H1 (cell line): ENCODE measurements at regions not wholly inside any gene's neighbourhood (a gene's known extent, or its start where the extent isn't known, plus 50 kb on each side); places are given as distances from the start of the nearest gene placed in this dataset.

Experiments used
- CTCF ChIA-PET: fragments of 300-600 bp; sonication (Branson Sonifier 250); formaldehyde crosslinking; loops from one replicate; lab custom pipeline; 2021; ENCODE audit not compliant: partially characterized antibody; lab: Charles Lee
- POLR2A ChIA-PET: fragments of 300-600 bp; sonication (Branson Sonifier 250); formaldehyde crosslinking; loops from one replicate; lab custom pipeline; 2021; ENCODE audit warnings: inconsistent platforms; ENCODE audit not compliant: partially characterized antibody; lab: Charles Lee
- DNase-seq, 2 experiments: peaks; one replicate each; pipeline versions ENCODE4 v3.0.0 to v3.0.0-alpha.2; 2010 to 2022; ENCODE audit warnings: low spot score in 2 of 2, low read depth in 1 of 2, mixed read lengths in 1 of 2
- FAIRE-seq: peaks from 2 replicates; lab custom pipeline; 2011; peaks lifted over from hg19 to GRCh38; lab: Jason Lieb, UNC
- H2AFZ ChIP-seq: 2 replicates; pipeline ENCODE4 v1.8.1; 2012; ENCODE audit warnings: low read length, inconsistent platforms
- H2AK5ac ChIP-seq: 2 replicates; pipeline ENCODE4 v1.6.1; 2013; ENCODE audit warnings: low read depth, low read length
- H2BK120ac ChIP-seq: replicated peaks from 2 replicates; pipeline ENCODE3; 2013; ENCODE audit warnings: low read depth, low read length, inconsistent platforms
- H2BK12ac ChIP-seq: 2 replicates; pipeline ENCODE4 v1.6.1; 2013; ENCODE audit warnings: low read depth, low read length
- H2BK15ac ChIP-seq: 2 replicates; pipeline ENCODE4 v1.6.1; 2013; ENCODE audit warnings: low read length
- H2BK20ac ChIP-seq: 2 replicates; pipeline ENCODE4 v1.6.1; 2013; ENCODE audit warnings: low read length
- H2BK5ac ChIP-seq: 2 replicates; pipeline ENCODE4 v1.6.1; 2013; ENCODE audit warnings: low read depth, low read length
- H3K14ac ChIP-seq: 2 replicates; pipeline ENCODE4 v1.6.1; 2013; ENCODE audit warnings: inconsistent platforms; ENCODE audit not compliant: insufficient read length
- H3K18ac ChIP-seq: 2 replicates; pipeline ENCODE4 v1.6.1; 2013; ENCODE audit warnings: low read length; ENCODE audit errors: extremely low read depth
- H3K23ac ChIP-seq: 2 replicates; pipeline ENCODE4 v1.6.1; 2013; ENCODE audit warnings: inconsistent platforms; ENCODE audit not compliant: insufficient read length
- H3K23me2 ChIP-seq: 2 replicates; pipeline ENCODE4 v1.6.1; 2013; ENCODE audit warnings: low read depth, low read length
- H3K27ac ChIP-seq: 2 replicates; pipeline ENCODE4 v1.6.1; 2011; ENCODE audit warnings: low read depth, low read length, inconsistent platforms
- H3K27me3 ChIP-seq, 4 experiments: replicated peaks in 1 of 4; 1 replicate in 1 of 4; 2 replicates in 3 of 4; pipeline versions ENCODE4 v1.6.1 to v1.8.1; 2011 to 2013; ENCODE audit warnings: low read length in 3 of 4, mild to moderate bottlenecking in 3 of 4, inconsistent platforms in 2 of 4, mixed read lengths in 2 of 4, moderate library complexity in 1 of 4; ENCODE audit not compliant: control insufficient read depth in 3 of 4, insufficient read depth in 3 of 4; ENCODE audit errors: extremely low read depth in 1 of 4
- H3K36me3 ChIP-seq, 4 experiments: 2 replicates each; pipeline versions ENCODE4 v1.6.1 to v1.8.1; 2011 to 2013; ENCODE audit warnings: mild to moderate bottlenecking in 4 of 4, low read length in 3 of 4, moderate library complexity in 2 of 4, control low read depth in 1 of 4, inconsistent platforms in 1 of 4; ENCODE audit not compliant: insufficient read depth in 4 of 4, control insufficient read depth in 2 of 4
- H3K4ac ChIP-seq: replicated peaks from 2 replicates; pipeline ENCODE3; 2013; ENCODE audit warnings: low read length, low read depth, mixed read lengths, inconsistent platforms; ENCODE audit not compliant: insufficient read length
- H3K4me1 ChIP-seq, 4 experiments: replicated peaks in 1 of 4; 1 replicate in 1 of 4; 2 replicates in 3 of 4; pipeline versions ENCODE4 v1.6.1 to v1.8.1; 2011 to 2013; ENCODE audit warnings: low read length in 3 of 4, inconsistent platforms in 2 of 4, mixed read lengths in 1 of 4; ENCODE audit not compliant: insufficient read depth in 4 of 4, control insufficient read depth in 3 of 4
- H3K4me2 ChIP-seq, 2 experiments: 2 replicates each; pipeline versions ENCODE4 v1.6.1 to v1.8.1; 2011 to 2013; ENCODE audit warnings: low read depth in 2 of 2, low read length in 2 of 2, control low read depth in 1 of 2, inconsistent platforms in 1 of 2, mild to moderate bottlenecking in 1 of 2; ENCODE audit not compliant: insufficient read depth in 1 of 2
- H3K4me3 ChIP-seq, 4 experiments: fragments of 200-600, 300-600 bp in 1 of 4; sonication (generic), shearing (Covaris generic), sonication (Bioruptor Twin) in 1 of 4; 2 replicates each; pipeline versions ENCODE4 v1.5.1 to v1.8.1; 2011 to 2016; ENCODE audit warnings: low read length in 4 of 4, low read depth in 3 of 4, control low read depth in 2 of 4, inconsistent platforms in 2 of 4, mild to moderate bottlenecking in 2 of 4, mixed read lengths in 1 of 4, moderate library complexity in 1 of 4; ENCODE audit not compliant: insufficient read depth in 2 of 4; ENCODE audit errors: extremely low read depth in 1 of 4
- H3K56ac ChIP-seq: replicated peaks from 2 replicates; pipeline ENCODE3; 2013; ENCODE audit warnings: low read depth, mild to moderate bottlenecking, mixed read lengths, low read length, inconsistent platforms; ENCODE audit not compliant: insufficient read length
- H3K79me1 ChIP-seq: 2 replicates; pipeline ENCODE4 v1.6.1; 2013; ENCODE audit warnings: low read depth, low read length, control low read depth
- H3K79me2 ChIP-seq, 2 experiments: 2 replicates each; pipeline versions ENCODE4 v1.6.1 to v1.8.1; 2012 to 2013; ENCODE audit warnings: low read length in 2 of 2, mild to moderate bottlenecking in 2 of 2, inconsistent platforms in 1 of 2; ENCODE audit not compliant: insufficient read depth in 2 of 2, control insufficient read depth in 1 of 2
- H3K9ac ChIP-seq, 4 experiments: replicated peaks in 1 of 4; 1 replicate in 1 of 4; 2 replicates in 3 of 4; pipeline versions ENCODE4 v1.6.1 to v1.8.1; 2011 to 2013; ENCODE audit warnings: low read depth in 3 of 4, low read length in 3 of 4, control low read depth in 2 of 4, mild to moderate bottlenecking in 2 of 4, moderate library complexity in 2 of 4, inconsistent platforms in 1 of 4; ENCODE audit errors: extremely low read depth in 1 of 4
- H3K9me3 ChIP-seq, 2 experiments: 2 replicates each; pipeline versions ENCODE4 v1.6.1 to v1.8.1; 2012 to 2013; ENCODE audit warnings: mild to moderate bottlenecking in 2 of 2, moderate library complexity in 2 of 2, control low read depth in 1 of 2, inconsistent platforms in 1 of 2, low read depth in 1 of 2, low read length in 1 of 2, mixed read lengths in 1 of 2; ENCODE audit not compliant: insufficient read depth in 2 of 2
- H4K20me1 ChIP-seq, 2 experiments: replicated peaks in 1 of 2; 2 replicates each; pipeline versions ENCODE3 to v1.8.1; 2011 to 2013; ENCODE audit warnings: inconsistent platforms in 2 of 2, low read length in 2 of 2, mild to moderate bottlenecking in 1 of 2; ENCODE audit not compliant: insufficient read depth in 2 of 2, control insufficient read depth in 1 of 2
- H4K5ac ChIP-seq: 2 replicates; pipeline ENCODE4 v1.6.1; 2013; ENCODE audit warnings: low read length, low read depth, mixed read lengths, inconsistent platforms; ENCODE audit not compliant: insufficient read length
- H4K8ac ChIP-seq: 2 replicates; pipeline ENCODE4 v1.8.0; 2013; ENCODE audit warnings: mild to moderate bottlenecking, moderate library complexity, low read length, inconsistent platforms; ENCODE audit not compliant: insufficient read depth; ENCODE audit errors: extremely low read depth
- H4K91ac ChIP-seq: replicated peaks from 2 replicates; pipeline ENCODE3; 2013; ENCODE audit warnings: low read length, mixed read lengths, inconsistent platforms; ENCODE audit not compliant: insufficient read length
- HDAC2 ChIP-seq, 2 experiments: fragments of 300-600 bp in 1 of 2; sonication (generic) in 1 of 2; IDR thresholded peaks; 2 replicates each; pipeline ENCODE4 v1.6.1; 2011 to 2012; ENCODE audit warnings: low read depth in 2 of 2, low read length in 2 of 2, mild to moderate bottlenecking in 2 of 2, moderate library complexity in 2 of 2, borderline replicate concordance in 1 of 2, inconsistent platforms in 1 of 2
- PHF8 ChIP-seq: fragments of 200-600 bp; sonication (generic); conservative IDR thresholded peaks from 2 replicates; pipeline ENCODE4 v1.7.1; 2012; ENCODE audit warnings: low read depth, mild to moderate bottlenecking, inconsistent platforms, low read length, moderate library complexity
- SIN3A ChIP-seq, 2 experiments: IDR thresholded peaks in 1 of 2; conservative IDR thresholded peaks in 1 of 2; 2 replicates each; pipeline ENCODE4 v1.6.1; 2011 to 2012; ENCODE audit warnings: low read length in 2 of 2, improper control_type of control experiment in 1 of 2, low read depth in 1 of 2, mild to moderate bottlenecking in 1 of 2
- TEAD4 ChIP-seq: IDR thresholded peaks from 2 replicates; pipeline ENCODE4 v1.6.1; 2012; ENCODE audit warnings: low read depth, low read length, inconsistent platforms, mixed read lengths
- WGBS, 2 experiments: shearing (Covaris generic) in 1 of 2; methylation state at CpG; one replicate each; pipeline versions ENCODE4 v1.1.6 to v1.1.7; 2013 to 2015; ENCODE audit warnings: low lambda C conversion rate in 2 of 2, mixed read lengths in 2 of 2, inconsistent platforms in 1 of 2, low coverage in 1 of 2, missing lambda C conversion rate in 1 of 2; ENCODE audit not compliant: insufficient replicate concordance in 2 of 2, insufficient coverage in 1 of 2, insufficient read length in 1 of 2; ENCODE audit errors: extremely low coverage in 1 of 2, missing lambda C conversion rate in 1 of 2; 5-methylcytosine and 5-hydroxymethylcytosine counted together

DNA sequence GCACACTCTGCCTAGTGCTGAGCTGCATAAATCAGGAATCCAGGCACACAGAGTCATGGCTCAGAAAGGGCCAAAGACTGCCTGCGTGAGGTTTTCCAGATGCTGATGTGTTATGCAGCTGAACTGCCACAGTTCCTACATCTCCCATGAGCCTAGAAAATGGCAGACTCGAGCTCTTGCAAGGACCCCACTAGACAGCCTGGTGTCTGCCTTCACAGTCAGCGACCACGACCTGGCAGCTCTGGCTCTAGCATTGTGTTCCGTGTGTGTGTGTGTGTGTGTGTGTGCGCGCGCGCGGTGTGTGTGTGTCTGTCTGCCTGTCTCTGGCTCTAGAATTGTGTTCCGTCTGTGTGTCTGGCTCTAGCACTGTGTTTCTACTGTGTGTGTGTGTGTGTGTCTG is 203.6 kb upstream of the AGTR2 start:
- H2BK15ac ChIP-seq = no peak overlapping the region
- H2BK20ac ChIP-seq = no peak overlapping the region
- no peak overlapping the region for H4K8ac ChIP-seq
- no peak overlapping the region for H2BK120ac ChIP-seq
- H3K4ac ChIP-seq = no peak overlapping the region
- H3K36me3 ChIP-seq = no peaks in the 10 kb centered on the region
- no peak overlapping the region for H4K5ac ChIP-seq
- peaks cover 13 to 67% of the 10 kb centered on the region in 2 experiments for H3K79me2 ChIP-seq
- H3K4me3 ChIP-seq = peak overlapping the region in 2 of 4 experiments; percentile 89 to 92; a peak in 3 of 8 replicates
- H3K79me1 ChIP-seq = no peaks in the 10 kb centered on the region; the same call in 1 of the 2 replicates
- no peak overlapping the region for H3K56ac ChIP-seq
- no peaks in the 10 kb centered on the region for H3K9me3 ChIP-seq
- no peak overlapping the region for H3K18ac ChIP-seq
- H4K20me1 ChIP-seq = no peaks in the 10 kb centered on the region
- no peak overlapping the region for H3K14ac ChIP-seq
- WGBS, 2 experiments = 84% methylated on average over 11 of the region's 11 CpGs; no CpG with 5 or more reads in 1 of the 2 experiments
- TF ChIP-seq HDAC2 (IDR thresholded peaks at IDR 0.05; ENCODE audit: borderline replicate concordance in 1 of 2, low read depth in 2 of 2, low read length in 2 of 2) = no peak
- TF ChIP-seq TEAD4 = no peak
- TF ChIP-seq SIN3A (conservative IDR thresholded peaks at IDR 0.05 in 1 of 2, IDR thresholded peaks at IDR 0.05 in 1 of 2; ENCODE audit: low read depth in 1 of 2, low read length in 2 of 2) = no peak
- no peak for TF ChIP-seq PHF8
- no peak overlapping the region for H2BK5ac ChIP-seq
- no peak overlapping the region for H2BK12ac ChIP-seq
- no peak overlapping the region for H3K23ac ChIP-seq
- peak overlapping the region; percentile 33 to 83 for H3K4me2 ChIP-seq
- no peak overlapping the region for H3K27ac ChIP-seq
- H3K4me1 ChIP-seq = peaks cover 0 to 5% (median 4%) of the 10 kb centered on the region in 4 experiments; a peak in 2 of 7 replicates
- H4K91ac ChIP-seq = no peak overlapping the region
- DNase-seq = no peak
- FAIRE-seq = no peak
- ChIA-PET CTCF (interaction anchor here (0.6 kb wide), 1 partner anchor 22 kb away, joined by 3 read pairs; no protein-coding TSS in a partner anchor), POLR2A (interaction anchor here (0.7 kb wide), 1 partner anchor 552 kb away, joined by 3 read pairs; no protein-coding TSS in a partner anchor)
- no peaks in the 10 kb centered on the region for H3K27me3 ChIP-seq
- H2AFZ ChIP-seq = no peak overlapping the region
- no peak overlapping the region for H2AK5ac ChIP-seq
- no peak overlapping the region for H3K9ac ChIP-seq
- no peaks in the 10 kb centered on the region for H3K23me2 ChIP-seq
